SH-SY5Y (cell line): ENCODE measurements at regions not wholly inside any gene's neighbourhood (a gene's known extent, or its start where the extent isn't known, plus 50 kb on each side); places are given as distances from the start of the nearest gene placed in this dataset.

Experiments
- GATA2 ChIP-seq: IDR thresholded peaks from 2 replicates; pipeline ENCODE4 v1.6.1; 2011; ENCODE audit warnings: mild to moderate bottlenecking, low read depth, low read length
- GATA3 ChIP-seq: IDR thresholded peaks from 2 replicates; pipeline ENCODE4 v1.6.1; 2011; ENCODE audit warnings: low read depth, mild to moderate bottlenecking, low read length, moderate library complexity

DNA sequence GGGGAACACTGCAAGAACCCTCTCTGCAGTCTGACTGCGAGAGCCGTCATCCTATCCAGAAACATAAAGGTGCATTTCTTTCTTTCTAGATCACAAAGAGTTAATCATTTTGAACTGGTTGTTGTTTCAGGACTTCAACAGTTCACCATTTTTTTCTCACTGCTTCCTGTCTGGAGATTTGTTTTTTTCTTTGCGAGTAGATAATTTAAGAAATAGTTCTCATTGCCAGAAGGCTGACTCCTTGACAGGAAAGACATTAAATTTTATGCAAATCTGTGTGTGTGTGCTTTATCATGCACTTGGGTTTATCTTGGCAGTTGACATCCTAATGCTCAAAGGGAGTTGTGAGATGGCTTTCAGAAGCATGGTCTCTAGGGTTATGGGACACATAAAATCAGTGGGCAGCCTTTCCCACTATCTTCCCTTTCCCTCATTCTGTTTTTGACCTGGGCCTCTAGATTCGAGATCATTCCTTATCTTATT, 123.5 kb upstream of the TBL1XR1 start:
- TF ChIP-seq GATA2 (no peak), GATA3 (no peak)

DNA sequence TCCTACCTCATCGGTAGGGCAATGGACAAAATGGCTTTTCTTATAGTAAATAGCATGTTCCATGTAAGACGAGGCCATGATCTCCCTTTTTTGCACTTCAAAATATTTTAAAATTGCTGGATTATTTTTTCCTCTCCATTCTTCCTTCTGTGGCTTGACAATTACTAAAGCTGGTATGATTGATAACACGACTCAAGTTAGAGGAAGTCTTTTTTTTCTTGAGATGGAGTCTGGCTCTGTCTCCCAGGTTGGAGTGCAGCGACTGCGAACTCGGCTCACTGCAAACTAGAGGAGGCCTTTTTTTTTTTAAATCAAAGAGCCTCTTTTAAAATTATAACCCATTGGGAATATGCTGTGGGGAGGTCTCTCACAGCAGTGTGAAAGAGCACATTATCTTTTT, 124.5 kb upstream of the TBL1XR1 start:
- no peak for TF ChIP-seq GATA2
- no peak for TF ChIP-seq GATA3

DNA sequence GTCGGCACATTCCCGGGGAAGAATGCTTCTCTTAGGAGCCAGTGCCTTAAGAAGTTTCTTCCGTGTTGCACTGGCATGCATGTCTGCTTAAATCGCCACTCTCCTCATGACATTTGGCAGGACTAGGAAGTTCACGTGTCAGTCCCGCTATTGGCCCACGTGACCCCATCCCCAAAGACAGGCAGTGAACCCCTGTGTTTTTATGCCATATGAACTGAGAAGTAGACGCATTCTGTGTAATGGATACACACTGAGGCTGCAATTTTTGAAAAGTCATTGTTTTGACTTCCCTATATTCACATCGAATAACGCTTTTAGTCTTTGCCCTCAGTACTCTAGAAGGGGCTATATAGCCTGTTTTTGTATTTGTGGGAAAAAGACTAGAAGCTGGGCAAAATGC, 125.6 kb upstream of the TBL1XR1 start:
- TF ChIP-seq GATA3 = no peak
- no peak for TF ChIP-seq GATA2

DNA sequence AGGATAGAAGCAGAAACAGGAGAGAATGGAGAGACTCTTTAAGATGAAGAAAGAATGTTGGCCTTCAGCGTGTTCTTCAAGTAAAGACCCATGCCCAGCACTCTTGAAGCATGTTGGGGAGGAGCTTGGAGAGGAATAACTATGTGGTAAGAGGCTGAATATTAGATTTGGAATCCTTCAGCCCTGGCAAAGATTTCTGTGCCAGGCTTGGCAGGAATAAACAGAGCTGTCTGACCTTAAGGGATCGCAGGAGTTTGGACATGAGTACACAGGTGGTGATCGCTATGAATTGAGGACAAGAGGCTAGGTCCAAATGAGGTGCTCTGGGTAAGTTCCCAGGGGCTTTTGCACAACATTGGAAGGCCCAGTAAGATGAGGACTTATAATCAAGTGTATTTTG, 132.6 kb upstream of the TBL1XR1 start:
- TF ChIP-seq GATA2 = no peak
- TF ChIP-seq GATA3 = no peak

DNA sequence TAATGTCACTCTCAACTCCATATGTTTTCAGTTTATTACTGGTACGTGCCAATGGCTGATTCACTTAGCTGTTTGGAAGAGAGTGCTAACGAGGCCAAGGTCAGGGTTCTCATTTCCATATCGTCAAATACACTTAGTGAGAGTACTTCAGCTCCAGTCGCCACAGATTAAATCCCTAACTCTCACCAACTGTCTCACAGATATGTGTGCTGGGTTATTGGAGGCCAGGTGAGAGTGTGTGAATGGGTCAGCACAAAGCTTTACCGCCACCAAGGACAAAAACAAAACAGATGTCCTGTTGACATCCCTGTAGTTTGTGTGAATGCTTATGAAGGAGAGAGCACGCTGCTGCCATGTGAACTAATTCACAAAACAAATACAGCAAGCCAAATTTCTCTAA, 133.5 kb upstream of the TBL1XR1 start:
- no peak for TF ChIP-seq GATA3

DNA sequence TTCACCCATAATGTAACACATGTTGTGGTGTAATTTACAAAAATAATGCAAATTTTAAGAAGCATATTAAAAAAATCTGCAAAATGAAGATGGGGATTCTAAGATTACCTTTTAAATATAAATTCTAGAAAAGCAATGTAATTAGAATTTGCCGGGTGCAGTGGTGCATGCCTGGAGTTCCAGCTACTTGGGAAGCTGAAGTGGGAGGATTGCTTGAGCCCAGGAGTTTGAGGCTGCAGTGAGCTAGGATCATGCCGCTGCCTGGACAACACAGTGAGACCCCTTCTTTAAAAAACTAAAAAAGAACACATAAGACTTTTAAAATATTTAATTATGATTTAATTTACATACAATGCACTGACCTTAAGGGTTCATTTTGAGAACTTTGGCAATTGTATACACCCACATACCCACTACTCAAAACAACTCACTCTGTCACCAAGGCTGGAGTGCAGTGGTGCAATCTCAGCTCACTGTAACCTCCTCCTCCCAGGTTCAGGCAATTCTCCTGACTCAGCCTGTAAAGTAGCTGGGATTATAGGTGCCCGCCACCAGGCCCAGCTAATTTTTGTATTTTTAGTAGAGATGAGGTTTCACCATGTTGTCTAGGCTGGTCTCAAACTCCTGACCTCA, 134.0 kb upstream of the TBL1XR1 start:
- TF ChIP-seq GATA2 (no peak), GATA3 (no peak)

DNA sequence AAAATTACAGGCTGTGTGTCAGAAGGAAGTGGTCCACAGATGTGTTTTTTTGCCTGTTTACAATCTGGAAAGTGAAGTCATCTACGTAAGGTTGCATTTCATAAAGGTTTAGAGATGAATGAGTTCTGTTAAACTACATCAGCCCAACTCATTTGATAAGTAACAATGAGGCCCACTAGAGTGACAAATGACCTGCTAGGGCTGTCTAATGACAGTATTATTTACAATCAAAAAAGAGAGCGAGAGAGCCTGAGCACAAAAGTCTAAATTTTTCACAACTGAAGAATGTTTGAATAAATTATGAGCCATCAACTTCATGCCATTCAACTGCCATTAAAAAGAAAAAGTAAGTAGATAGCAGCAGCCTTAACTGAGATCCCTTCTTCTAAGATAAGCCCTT, 135.7 kb upstream of the TBL1XR1 start:
- TF ChIP-seq GATA3 (no peak), GATA2 (no peak)

DNA sequence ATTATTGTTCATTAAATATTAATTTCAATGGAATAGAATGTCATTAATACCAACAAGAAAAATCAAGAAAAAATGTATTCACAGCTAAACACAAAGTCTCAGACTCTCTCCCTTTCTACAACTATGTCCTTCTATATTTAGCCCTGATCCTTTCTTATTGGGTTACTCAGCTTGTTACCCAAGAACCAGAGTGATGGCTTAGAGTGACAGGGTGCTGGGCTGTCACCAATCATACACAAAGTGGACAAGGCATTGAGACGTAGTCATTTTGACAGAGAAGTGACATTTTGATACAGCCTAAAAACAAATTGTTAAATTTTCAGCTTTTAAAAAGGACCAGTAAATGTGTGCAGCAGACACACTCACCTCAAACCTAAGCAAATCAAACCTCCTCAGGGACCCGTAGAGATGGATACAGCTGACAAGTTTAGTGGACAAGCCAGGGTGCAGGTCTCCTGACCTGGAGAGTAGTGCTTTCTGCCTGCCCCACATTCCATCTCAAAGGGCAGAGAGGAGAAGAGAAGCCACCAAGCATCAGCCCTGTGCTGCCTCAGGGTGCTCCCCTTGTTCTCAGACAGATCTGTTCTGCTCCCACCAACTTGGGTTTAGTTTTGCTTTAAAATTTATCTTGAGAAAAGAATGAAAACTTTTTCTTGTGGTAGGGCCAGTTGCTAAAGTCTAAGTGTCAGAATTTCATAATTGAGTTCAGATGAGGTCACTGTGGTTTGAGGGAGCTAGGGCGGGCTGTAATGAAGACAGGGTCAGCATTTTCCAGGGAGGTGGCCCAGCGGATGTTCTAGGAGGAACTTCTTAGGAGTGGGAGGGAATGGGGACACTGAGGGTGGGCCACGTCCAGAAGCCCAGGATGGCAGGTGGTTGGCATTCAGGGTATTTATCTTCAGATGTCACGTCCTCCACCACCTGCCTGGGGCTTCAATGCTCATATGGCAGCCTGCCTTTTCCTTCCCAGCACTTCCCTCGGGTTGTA, 136.5 kb upstream of the TBL1XR1 start:
- TF ChIP-seq GATA2 (no peak), GATA3 (no peak)

DNA sequence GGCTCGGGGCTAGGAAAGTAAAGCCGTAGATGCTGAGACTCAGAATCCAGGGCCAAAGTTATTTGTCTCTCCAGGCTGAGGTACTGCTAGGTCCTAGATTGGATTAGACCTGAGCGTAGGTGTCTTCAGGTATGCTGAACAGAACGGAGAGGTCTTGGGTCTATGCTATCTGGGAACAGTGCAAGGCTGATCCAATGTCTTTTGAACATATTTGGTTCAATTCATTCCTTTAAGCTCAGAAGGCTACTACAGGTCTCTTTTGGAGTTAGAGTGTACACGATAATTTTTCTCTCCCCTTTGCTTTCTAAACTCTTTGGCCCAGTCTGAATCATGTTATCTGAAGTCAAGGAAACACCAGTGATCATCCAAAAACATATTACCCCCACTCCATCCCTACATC, 137.5 kb upstream of the TBL1XR1 start:
- TF ChIP-seq GATA2 (no peak), GATA3 (no peak)

DNA sequence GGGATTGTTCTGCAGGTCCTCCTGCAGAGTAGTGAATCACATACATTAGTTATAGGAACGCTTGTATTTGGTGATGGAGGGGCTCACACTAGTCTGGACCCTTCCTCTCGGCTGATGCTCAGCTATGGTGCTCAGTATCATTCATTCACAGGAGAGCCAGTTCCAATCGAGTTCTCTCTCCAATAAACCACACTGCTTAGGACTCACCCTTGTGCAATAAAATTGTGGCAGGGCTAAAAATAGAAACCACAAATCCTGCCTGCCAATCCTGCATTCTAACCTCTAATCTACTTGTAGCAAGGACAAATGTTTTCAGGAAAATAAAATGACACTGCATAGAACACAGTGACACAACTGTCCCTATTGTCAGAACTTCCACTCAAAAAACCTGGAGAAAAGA, 138.4 kb upstream of the TBL1XR1 start:
- TF ChIP-seq GATA3 (no peak), GATA2 (no peak)

DNA sequence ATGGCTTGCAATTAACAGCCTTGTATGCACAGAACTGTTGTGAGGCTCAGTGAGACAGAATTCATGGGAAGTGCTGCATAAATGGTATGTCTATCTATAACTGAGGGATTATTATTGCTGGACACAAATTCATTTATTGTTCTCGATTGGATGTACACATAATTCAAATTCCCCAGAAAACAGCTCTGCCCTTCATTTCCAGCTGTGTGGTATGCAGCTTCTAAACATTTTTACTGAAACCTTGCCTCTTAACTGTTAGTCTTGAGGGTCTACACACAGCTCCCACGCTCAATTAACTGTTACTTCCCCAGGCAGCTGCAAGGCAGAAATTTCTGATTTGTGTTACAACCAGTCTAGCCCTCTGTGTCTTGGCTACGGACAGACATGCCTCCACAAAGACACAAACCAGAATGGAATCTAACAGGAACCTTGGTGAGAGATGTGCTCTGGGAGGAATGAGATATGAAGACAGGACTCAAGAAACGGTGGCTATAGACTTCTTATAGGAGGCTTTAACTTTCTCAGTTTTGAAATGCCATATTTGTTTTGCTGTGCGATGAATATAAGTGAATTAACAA, 139.7 kb upstream of the TBL1XR1 start:
- TF ChIP-seq GATA3 = no peak
- TF ChIP-seq GATA2 = no peak

DNA sequence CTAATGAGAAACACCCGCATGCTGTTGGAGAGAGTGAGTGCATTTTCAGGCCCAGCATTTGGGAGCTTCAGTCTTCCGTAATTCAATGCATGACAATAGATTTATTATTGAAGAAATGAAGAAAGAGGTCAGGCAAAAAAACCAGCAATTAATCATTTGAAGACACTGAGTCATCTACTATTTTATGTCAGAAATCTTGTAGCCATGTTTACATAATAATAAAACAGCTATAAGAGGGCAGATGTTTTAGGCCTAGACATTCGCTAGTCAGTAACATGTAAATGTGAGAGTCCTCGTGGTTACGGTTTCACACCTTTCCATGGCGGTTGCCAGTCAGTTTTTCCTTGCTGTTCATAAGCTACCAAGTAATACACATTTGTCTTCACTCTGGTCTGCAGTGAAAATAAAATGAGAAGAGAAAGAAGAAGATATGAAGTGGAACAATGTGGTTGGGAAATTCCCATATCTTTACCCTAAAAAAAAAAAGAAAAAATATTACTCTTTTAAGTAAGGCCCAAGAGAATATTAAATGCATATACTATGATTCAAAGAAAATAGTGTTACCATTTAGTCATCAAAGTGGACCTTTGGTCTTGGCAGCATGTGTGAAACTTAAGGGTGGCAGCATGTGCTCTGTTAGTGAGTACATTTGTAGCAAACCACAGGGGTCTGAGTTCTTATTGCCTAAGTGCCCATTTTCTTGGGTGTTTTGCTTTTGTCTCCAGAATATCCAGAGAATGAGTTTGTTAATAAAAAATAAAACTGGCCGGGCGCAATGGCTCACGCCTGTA, 140.5 kb upstream of the TBL1XR1 start:
- TF ChIP-seq GATA2 = no peak
- no peak for TF ChIP-seq GATA3

DNA sequence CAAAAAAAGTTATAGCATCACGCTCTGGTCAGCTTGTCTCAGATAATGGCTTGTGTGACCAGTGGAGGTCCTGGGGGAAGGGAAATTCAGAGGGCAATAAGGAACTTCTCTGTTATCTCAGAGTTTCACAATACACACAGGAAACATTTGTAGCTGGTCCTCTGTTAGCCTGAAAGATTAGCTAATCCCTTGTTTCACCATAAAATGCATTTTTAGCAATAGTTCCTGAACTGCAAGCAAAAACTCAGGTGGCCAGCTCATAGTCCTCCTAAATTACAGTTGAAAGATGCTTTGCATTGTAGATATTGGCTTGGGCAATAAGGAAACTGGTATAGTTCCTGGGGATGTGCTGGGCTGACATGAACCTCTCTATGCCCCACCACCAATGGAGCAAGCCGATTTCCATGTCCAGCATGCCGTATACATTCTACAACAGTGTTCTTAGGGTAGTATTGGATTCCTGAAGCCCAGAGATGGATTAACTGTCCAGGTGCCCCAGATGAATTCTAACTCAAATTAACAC, 141.5 kb upstream of the TBL1XR1 start:
- no peak for TF ChIP-seq GATA3
- no peak for TF ChIP-seq GATA2

DNA sequence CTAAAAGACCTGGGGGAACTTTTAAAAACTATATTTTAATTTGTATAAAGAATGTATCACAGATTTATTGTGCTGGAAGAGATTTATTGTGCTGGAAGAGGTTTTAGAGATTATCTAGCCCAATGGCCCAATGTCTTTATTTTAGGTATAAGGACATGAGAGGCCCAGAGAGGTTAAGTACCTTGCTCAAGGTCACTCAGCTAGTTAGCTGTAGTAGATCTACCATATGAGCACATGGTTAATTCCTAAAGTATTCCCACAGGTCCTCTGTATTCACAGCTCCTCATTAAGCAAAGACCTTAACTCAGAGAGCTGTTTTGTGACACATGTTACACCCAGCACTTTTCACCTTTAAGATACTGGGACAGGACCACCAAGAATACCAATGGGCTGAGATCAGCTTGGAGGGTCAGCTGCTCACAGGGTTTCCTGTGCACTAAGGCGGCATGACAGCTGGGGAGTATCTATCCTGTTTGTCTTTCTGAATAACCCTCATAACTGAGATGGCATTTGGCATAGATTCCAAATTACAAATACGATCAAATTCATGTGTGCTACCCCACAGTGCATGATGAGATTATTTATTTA, 143.1 kb upstream of the TBL1XR1 start:
- TF ChIP-seq GATA3 = no peak
- TF ChIP-seq GATA2 = no peak
